Stimulated activated CD4-positive, alpha-beta T cell treated with anti-CD3 and anti-CD28 coated beads, Interleukin-4, amount 100 ng/mL, for 4 hours (primary cell): ENCODE measurements at regions not wholly inside any gene's neighbourhood (a gene's known extent, or its start where the extent isn't known, plus 50 kb on each side); places are given as distances from the start of the nearest gene placed in this dataset.

Source experiments
- DNase-seq, 2 experiments: peaks; one replicate each; pipeline ENCODE4 v3.0.0-alpha.2; 2020

- DNase-seq = no peak
Measured at GRCh38 chr9:1791191-1791590, 224.0 kb upstream of the SMARCA2 start.

- DNase-seq = no peak
Measured at GRCh38 chr9:1794547-1795270, 220.4 kb upstream of the SMARCA2 start.

DNA sequence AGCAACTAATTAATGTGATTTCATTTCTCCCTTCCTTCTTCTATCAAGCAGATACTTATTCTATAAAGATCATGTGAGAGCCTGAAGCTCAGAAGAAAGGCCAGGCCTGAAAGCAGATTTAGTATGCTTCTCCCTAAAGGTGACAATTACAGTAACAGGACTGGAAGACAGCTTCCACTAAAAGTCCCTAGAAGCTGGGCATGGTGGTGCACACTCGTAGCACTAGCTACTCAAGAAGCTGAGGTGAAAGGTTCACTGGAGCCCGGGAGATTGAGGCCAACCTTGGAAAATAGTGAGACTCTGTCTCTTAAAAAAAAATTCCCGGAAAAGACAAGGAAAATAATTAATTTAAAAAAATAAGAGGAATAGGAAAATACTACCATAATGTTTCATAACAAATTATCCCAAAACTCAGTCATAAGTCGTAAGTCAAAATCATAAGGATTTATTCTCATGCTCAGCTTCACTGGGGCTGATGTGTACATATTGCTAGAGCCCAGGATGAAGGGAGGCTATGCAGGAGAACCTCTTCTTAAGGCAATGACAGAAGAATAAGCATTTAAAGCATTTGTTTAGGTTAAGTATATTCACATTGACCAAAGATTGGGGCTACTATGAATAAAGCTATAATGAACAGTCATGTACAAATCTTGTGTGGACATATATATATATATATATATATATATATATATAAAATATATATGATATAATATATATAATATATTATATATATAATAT, 210.8 kb upstream of the SMARCA2 start:
- DNase-seq = no peak

GRCh38 chr9:1829719-1830118, 185.4 kb upstream of the SMARCA2 start:
- DNase-seq = no peak

GRCh38 chr9:1832960-1833359, 182.2 kb upstream of the SMARCA2 start:
- no peak for DNase-seq

DNA sequence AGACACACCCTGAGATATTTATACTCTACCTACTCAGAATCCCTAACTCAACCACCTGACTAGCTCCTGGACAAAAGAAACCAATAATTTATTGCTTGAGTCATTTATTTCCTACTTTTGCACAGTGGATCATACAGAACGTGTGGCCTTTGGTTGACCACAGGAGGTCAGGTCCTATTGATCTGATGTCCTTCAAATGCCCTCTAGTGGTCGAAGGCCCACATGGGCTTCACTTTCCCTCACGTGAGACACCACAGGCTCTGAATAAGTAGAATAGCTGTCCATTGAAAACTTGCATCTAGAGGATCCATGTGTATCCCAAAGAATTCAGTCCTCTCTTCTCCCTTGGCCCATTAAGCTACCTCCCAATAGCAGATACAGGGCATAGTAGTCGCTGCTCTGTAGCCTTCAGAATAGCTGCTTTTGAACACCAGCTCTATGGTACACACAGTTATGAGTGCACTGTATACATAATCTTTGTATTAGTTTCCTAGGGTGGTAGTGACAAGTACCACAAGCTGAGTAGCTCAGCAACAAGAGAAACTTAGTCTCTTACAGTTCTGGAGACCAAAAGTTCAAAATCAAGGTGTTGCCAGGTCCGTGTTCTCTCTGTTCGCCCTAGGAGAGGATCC, 177.6 kb upstream of the SMARCA2 start:
- no peak for DNase-seq

- no peak for DNase-seq
Measured at GRCh38 chr9:1839909-1840308, 175.2 kb upstream of the SMARCA2 start.

DNA sequence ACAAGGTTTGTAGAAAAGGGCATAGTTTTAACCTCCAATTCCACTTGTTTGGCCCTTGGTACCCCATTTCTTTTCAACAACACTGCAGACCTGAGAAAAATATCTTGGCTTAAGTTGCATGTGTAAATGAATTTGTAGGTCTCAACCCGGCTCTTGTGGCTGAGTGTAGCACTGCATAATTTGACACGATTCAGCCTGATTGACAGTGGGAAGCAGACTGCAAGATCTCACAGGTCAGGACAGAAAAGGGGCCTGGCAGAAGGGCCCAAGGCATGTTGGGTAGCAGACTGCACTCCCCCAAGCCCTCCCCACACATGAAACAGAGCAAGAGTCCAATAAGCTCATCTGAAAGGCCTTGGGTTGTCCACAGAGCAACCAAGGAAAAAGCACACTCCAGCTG, 169.7 kb upstream of the SMARCA2 start:
- no peak for DNase-seq

- no peak for DNase-seq
Measured at GRCh38 chr9:1855726-1856125, 159.4 kb upstream of the SMARCA2 start.

DNA sequence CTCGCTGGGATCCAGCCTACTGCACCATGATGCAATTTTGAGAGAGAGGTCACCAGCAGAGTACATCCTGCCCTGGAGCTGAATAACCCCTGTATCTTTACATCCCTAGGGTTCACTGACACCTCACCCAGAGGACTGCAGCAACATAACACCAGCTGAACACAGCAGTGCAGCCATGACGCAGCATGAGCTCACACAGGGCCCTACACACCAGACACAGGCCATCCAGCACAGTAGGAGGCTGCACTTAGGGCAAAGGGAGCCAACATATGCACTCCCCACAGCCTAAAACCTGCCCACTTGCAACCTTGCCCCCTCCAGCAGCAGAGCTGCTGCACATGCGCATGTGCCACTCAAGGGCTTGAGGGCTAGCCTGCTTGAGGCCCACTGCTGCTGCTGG, 157.3 kb upstream of the SMARCA2 start:
- DNase-seq = no peak

- peak in 1 of 2 experiments; percentile 16 for DNase-seq
Measured at GRCh38 chr9:1869843-1870242, 145.3 kb upstream of the SMARCA2 start.

GRCh38 chr9:1870915-1871314, 144.2 kb upstream of the SMARCA2 start:
- no peak for DNase-seq

- DNase-seq = no peak
Measured at GRCh38 chr9:1871626-1872419, 143.3 kb upstream of the SMARCA2 start.

- no peak for DNase-seq
Measured at GRCh38 chr9:1875251-1875851, 139.8 kb upstream of the SMARCA2 start.

DNA sequence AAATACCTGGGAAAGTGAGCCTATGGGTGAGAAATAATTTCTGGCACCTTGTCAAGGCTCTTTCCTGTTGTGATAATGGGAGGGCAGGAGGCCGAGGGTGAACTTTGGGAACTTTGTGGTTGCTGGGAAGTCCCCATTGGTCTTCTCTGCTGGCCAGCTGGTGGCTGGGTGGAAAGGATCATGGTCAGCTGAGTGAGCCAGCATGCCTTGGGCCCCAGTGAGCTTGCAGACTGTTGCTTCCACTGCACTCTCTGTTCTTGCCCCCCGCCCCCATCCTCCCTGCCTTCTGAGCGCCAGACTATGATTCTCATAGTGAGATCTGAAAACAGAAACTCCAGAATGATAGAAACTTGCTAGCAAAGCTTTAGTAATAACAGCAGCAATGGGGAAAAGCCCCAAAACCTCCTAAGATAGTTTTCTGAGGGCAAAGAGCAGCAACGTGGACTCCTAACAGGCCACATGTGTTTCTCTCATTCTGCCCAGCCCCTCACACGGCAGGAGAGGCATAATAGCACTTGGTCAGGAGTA, 139.2 kb upstream of the SMARCA2 start:
- peak in 1 of 2 experiments; percentile 67 for DNase-seq

DNA sequence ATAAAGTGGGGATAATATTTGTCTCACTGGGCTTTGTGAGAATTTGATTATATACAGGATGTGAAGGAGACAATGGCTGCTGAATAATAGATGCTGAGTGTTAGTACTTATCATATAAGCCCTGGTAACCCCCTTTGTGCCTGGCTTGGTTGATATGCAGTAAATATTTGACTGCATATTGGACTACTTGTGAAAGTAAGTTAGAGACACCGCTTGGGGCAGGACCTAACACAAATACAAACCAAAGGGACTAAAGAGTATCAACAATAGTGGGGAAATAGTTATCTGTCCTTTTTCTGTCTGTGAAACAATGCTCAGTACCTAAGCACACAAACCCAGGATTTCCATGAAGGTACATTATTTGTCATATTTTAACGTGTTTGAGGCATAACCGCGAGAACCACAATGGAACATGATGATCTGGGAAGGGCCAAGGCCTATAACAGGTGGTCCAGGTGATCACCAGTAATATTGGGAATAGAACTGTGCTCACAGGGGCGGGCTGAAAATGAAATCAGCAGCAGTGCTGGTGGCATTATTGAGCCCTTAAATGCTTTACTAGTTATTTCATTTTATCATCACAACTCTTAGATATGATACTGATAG, 138.2 kb upstream of the SMARCA2 start:
- no peak for DNase-seq

GRCh38 chr9:1877951-1878350, 137.2 kb upstream of the SMARCA2 start:
- no peak for DNase-seq

- DNase-seq = no peak
Measured at GRCh38 chr9:1878811-1879210, 136.3 kb upstream of the SMARCA2 start.

- no peak for DNase-seq
Measured at GRCh38 chr9:1879501-1879900, 135.6 kb upstream of the SMARCA2 start.

DNA sequence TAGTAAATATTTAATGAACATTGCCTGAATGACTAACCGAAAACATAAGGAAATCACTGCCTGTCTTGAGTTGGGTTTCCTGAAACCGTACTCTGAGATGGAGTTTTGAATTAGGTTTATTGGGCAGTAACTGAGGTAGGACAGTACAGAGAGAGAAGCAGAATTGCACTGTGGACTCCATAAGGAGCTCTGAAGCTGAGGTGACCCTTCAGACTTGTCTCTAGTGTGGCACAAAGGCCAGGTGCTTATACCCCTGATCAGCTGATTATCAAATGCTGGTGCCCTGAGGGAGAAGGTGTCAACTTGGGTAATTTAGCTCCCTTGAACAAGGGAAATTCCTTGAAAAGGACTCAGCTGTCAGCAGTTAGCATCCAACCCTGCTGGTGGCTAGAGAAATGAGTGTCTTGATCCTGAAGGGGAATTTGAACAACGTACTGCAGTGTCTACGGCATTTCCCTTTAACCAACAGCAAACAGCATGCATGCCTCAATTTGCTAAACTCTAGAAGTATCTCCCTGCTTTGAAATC, 135.0 kb upstream of the SMARCA2 start:
- no peak for DNase-seq

GRCh38 chr9:1881708-1882295, 133.3 kb upstream of the SMARCA2 start:
- DNase-seq = no peak
